AG09309 (cell line): ENCODE measurements at regions not wholly inside any gene's neighbourhood (a gene's known extent, or its start where the extent isn't known, plus 50 kb on each side); places are given as distances from the start of the nearest gene placed in this dataset.

ENCODE experiments used
- DNase-seq: peaks from one replicate; pipeline ENCODE4 v3.0.0-alpha.2; 2010; ENCODE audit warnings: low read depth
- H3K4me3 ChIP-seq: 2 replicates; pipeline ENCODE4 v1.5.1; 2011; ENCODE audit warnings: mild to moderate bottlenecking, low read depth, low read length, moderate library complexity; ENCODE audit not compliant: control insufficient read depth
- TF ChIP-seq, protein P1 (sequence below): IDR thresholded peaks from 2 replicates; pipeline ENCODE4 v1.5.1; 2011; ENCODE audit warnings: mild to moderate bottlenecking, low read depth, low read length, inconsistent platforms; ENCODE audit not compliant: insufficient read depth, control insufficient read depth; ENCODE audit errors: missing control alignments

GRCh38 chr4:38503689-38504395, 160.2 kb upstream of the KLF3 start:
- no peak for DNase-seq
- H3K4me3 ChIP-seq: no peak overlapping the region
- TF ChIP-seq, protein P1, sequence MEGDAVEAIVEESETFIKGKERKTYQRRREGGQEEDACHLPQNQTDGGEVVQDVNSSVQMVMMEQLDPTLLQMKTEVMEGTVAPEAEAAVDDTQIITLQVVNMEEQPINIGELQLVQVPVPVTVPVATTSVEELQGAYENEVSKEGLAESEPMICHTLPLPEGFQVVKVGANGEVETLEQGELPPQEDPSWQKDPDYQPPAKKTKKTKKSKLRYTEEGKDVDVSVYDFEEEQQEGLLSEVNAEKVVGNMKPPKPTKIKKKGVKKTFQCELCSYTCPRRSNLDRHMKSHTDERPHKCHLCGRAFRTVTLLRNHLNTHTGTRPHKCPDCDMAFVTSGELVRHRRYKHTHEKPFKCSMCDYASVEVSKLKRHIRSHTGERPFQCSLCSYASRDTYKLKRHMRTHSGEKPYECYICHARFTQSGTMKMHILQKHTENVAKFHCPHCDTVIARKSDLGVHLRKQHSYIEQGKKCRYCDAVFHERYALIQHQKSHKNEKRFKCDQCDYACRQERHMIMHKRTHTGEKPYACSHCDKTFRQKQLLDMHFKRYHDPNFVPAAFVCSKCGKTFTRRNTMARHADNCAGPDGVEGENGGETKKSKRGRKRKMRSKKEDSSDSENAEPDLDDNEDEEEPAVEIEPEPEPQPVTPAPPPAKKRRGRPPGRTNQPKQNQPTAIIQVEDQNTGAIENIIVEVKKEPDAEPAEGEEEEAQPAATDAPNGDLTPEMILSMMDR: no peak

GRCh38 chr4:38504396-38504715, 159.6 kb upstream of the KLF3 start:
- H3K4me3 ChIP-seq: no peak overlapping the region
- TF ChIP-seq, protein P1: no peak
- DNase-seq: no peak

DNA sequence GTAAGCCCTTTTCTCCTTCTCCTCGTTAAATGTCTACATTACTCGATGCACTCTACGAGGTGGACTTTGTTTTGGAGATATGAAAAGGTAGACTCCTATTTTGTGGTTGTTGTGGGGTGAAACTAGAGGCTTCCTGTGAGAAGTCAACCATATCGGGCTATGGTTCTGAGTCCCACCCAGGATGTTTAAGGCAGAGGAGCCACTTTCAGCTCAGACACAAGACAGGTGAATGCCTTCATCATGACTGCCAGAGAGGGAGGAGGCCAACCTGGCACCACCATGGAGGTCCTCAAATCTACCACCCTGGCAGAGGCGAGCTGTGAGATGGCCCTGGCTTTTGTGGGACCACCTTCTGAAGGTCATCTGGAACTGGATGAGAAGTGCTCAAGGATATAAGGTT, 154.4 kb upstream of the KLF3 start:
- TF ChIP-seq, protein P1: no peak
- no peak overlapping the region for H3K4me3 ChIP-seq
- no peak for DNase-seq

DNA sequence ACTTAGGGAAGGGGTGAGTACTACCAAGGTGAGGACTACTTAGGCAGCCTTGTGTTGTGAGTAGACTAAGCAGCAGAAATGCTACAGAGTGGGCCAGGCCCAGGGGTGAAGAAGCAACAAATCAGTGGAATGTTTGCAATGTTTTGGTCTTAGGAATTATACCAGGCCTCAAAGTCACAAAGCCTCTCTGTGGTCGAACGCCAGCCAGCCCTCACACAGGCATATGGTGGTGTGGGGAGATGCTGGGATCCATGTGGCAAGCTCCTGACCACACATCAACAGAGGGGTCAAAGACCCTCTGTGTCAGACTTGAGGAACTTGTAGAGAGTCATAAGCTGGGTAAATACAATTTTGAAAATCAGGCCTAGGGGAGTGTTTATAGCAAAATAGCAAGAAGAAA, 153.8 kb upstream of the KLF3 start:
- no peak for DNase-seq
- TF ChIP-seq, protein P1: no peak

DNA sequence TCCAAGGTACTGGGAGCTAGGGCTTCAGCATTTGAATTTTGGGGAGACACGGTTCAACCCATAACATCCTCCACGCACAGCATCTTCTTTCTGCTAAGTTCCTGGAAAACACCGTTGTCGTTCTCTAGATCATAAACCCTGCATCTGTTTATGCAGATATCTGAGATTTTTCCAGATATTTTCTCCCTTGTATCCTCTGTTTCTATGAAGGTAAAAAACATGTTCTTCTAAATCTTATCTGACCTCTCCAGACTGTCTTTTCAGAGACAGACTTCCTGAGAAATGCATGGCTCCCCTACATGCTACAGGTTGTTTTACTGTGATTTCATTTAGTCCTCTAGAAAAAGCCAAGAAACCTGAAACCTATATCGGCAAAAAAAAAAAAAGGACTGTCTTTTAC, 152.3 kb upstream of the KLF3 start:
- no peak for DNase-seq
- TF ChIP-seq, protein P1: no peak
- no peak overlapping the region for H3K4me3 ChIP-seq

More for the DNA sequence above, 153.8 kb upstream of the KLF3 start:
- H3K4me3 ChIP-seq: no peak overlapping the region

- H3K4me3 ChIP-seq: no peak overlapping the region
- DNase-seq: no peak
- TF ChIP-seq, protein P1: no peak
These were observed 151.2 kb upstream of the KLF3 start for GRCh38 chr4:38512840-38513239.
